HL-60 (cell line): ENCODE measurements at regions not wholly inside any gene's neighbourhood (a gene's known extent, or its start where the extent isn't known, plus 50 kb on each side); places are given as distances from the start of the nearest gene placed in this dataset.

Source experiments
- DNase-seq, 2 experiments: peaks; one replicate each; pipeline ENCODE4 v3.0.0-alpha.2; 2010 to 2020; ENCODE audit warnings: low read depth in 1 of 2, low spot score in 1 of 2
- H3K27ac ChIP-seq: fragments of 250-450 bp; sonication (Bioruptor Pico); replicated peaks from 2 replicates; pipeline ENCODE4 v1.5.1; 2020; ENCODE audit warnings: mild to moderate bottlenecking, moderate library complexity
- H3K27me3 ChIP-seq: fragments of 250-450 bp; sonication (Bioruptor Pico); 2 replicates; pipeline ENCODE4 v1.5.1; 2021; ENCODE audit warnings: mild to moderate bottlenecking, moderate library complexity; ENCODE audit not compliant: insufficient read depth, poor library complexity, severe bottlenecking
- H3K4me3 ChIP-seq: replicated peaks from 2 replicates; pipeline ENCODE4 v1.5.1; 2011; ENCODE audit warnings: mild to moderate bottlenecking, control low read depth, low read length; ENCODE audit not compliant: insufficient read depth
- CTCF ChIP-seq: IDR thresholded peaks from one replicate; pipeline ENCODE4 v1.5.1; 2011; ENCODE audit warnings: low read length, control low read depth, inconsistent platforms; ENCODE audit not compliant: insufficient read depth
- GABPA ChIP-seq: IDR thresholded peaks from 2 replicates; pipeline ENCODE4 v1.6.1; 2012; ENCODE audit warnings: low read depth
- POLR2AphosphoS5 ChIP-seq: IDR thresholded peaks from 2 replicates; pipeline ENCODE4 v1.6.1; 2012; ENCODE audit warnings: low read depth
- REST ChIP-seq: IDR thresholded peaks from 2 replicates; pipeline ENCODE4 v1.6.1; 2012; ENCODE audit warnings: low read depth; ENCODE audit not compliant: insufficient replicate concordance
- SPI1 ChIP-seq: IDR thresholded peaks from 2 replicates; pipeline ENCODE4 v1.6.1; 2012; ENCODE audit warnings: low read depth, mild to moderate bottlenecking, borderline replicate concordance

GRCh38 chr20:11776687-11777086, 141.0 kb upstream of the BTBD3 start:
- DNase-seq = no peak

GRCh38 chr20:11777387-11778205, 140.1 kb upstream of the BTBD3 start:
- no peak for TF ChIP-seq CTCF
- TF ChIP-seq REST = no peak
- TF ChIP-seq GABPA = no peak
- TF ChIP-seq POLR2AphosphoS5 = no peak
- no peak for TF ChIP-seq SPI1
- Histone ChIP-seq H3K27me3 (no peaks in the 10 kb centered on the region), H3K4me3 (no peak overlapping the region), H3K27ac (no peak overlapping the region)
- DNase-seq = no peak

More at GRCh38 chr20:11776687-11777086, 141.0 kb upstream of the BTBD3 start:
- no peaks in the 10 kb centered on the region for H3K27me3 ChIP-seq
- no peak overlapping the region for H3K4me3 ChIP-seq
- H3K27ac ChIP-seq = no peak overlapping the region
- TF ChIP-seq CTCF (no peak), GABPA (no peak), SPI1 (no peak), POLR2AphosphoS5 (no peak), REST (no peak)

GRCh38 chr20:11778206-11778570, 139.5 kb upstream of the BTBD3 start:
- no peak for TF ChIP-seq REST
- no peak for TF ChIP-seq SPI1
- no peak for TF ChIP-seq POLR2AphosphoS5
- no peak for TF ChIP-seq GABPA
- TF ChIP-seq CTCF = no peak
- no peak for DNase-seq
- no peaks in the 10 kb centered on the region for H3K27me3 ChIP-seq
- no peak overlapping the region for H3K27ac ChIP-seq
- no peak overlapping the region for H3K4me3 ChIP-seq
